Activated CD8-positive, alpha-beta memory T cell treated with anti-CD3 and anti-CD28 coated beads, Interleukin-2, amount 10 ng/mL, durations not matched to agents 7 days and 5 days (primary cell): ENCODE measurements at regions not wholly inside any gene's neighbourhood (a gene's known extent, or its start where the extent isn't known, plus 50 kb on each side); places are given as distances from the start of the nearest gene placed in this dataset.

ENCODE experiments used
- ATAC-seq: fragments of 150-1000 bp; cut with Tn5 transposase; one replicate; pipeline ENCODE4 v1.10.0; 2021; ENCODE audit warnings: moderate library complexity
- CTCF ChIA-PET: fragments of 350-600 bp; sonication (Branson Sonifier 250); formaldehyde crosslinking; loops from one replicate; lab custom pipeline; 2021; ENCODE audit warnings: antibody characterized with exemption; lab: Charles Lee
- DNase-seq: peaks from one replicate; pipeline ENCODE4 v3.0.0-alpha.2; 2020
- H3K27ac Mint-ChIP-seq: one replicate; pipeline ENCODE4 v1.8.0; 2021; ENCODE audit warnings: mild to moderate bottlenecking, mixed read lengths
- H3K27me3 Mint-ChIP-seq: one replicate; pipeline ENCODE4 v1.8.0; 2021; ENCODE audit warnings: mixed read lengths
- H3K36me3 Mint-ChIP-seq: one replicate; pipeline ENCODE4 v1.8.0; 2021; ENCODE audit warnings: mild to moderate bottlenecking, mixed read lengths
- H3K4me1 Mint-ChIP-seq: one replicate; pipeline ENCODE4 v1.8.0; 2021; ENCODE audit warnings: mixed read lengths
- H3K4me3 Mint-ChIP-seq: one replicate; pipeline ENCODE4 v1.8.0; 2021; ENCODE audit warnings: mild to moderate bottlenecking, moderate library complexity, mixed read lengths
- H3K9me3 Mint-ChIP-seq: one replicate; pipeline ENCODE4 v1.8.0; 2022; ENCODE audit warnings: low read depth, mixed read lengths

DNA sequence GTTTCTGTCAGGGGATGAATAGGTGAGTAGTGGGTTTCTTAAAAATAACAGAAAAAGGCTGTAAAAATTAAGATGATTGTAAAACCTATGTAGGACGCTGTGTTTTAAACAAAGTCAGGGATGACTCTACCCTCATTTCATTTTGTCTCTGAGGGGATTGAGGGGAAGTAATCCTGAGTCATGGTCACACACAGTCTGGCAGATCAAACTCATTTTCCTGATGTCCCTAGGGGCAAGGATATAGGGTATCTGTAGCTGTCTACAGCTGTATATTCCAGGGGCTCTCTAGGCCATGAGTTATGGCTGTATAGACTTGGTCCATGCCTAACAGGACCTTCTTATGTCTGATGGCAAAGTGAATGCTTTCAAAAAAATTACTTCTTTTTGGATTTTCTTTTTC is 421.1 kb downstream of the PDCD6IP start:
- Mint-ChIP-seq H3K27ac (no peak overlapping the region), H3K36me3 (no peaks in the 10 kb centered on the region)
- no peak for DNase-seq

GRCh38 chr3:34225821-34226366 is 427.5 kb downstream of the PDCD6IP start:
- H3K27ac Mint-ChIP-seq, result no peak overlapping the region
- H3K9me3 Mint-ChIP-seq, result no peaks in the 10 kb centered on the region
- no peak overlapping the region for H3K4me3 Mint-ChIP-seq
- ATAC-seq (no peak), DNase-seq (no peak)
- no peaks in the 10 kb centered on the region for H3K4me1 Mint-ChIP-seq
- H3K27me3 Mint-ChIP-seq, result peaks cover 5% of the 10 kb centered on the region
- H3K36me3 Mint-ChIP-seq, result no peaks in the 10 kb centered on the region
- CTCF ChIA-PET, result no interaction called here

More for the DNA sequence above, 421.1 kb downstream of the PDCD6IP start:
- Mint-ChIP-seq H3K9me3 (no peaks in the 10 kb centered on the region), H3K27me3 (peaks cover 10% of the 10 kb centered on the region), H3K4me3 (no peak overlapping the region), H3K4me1 (no peaks in the 10 kb centered on the region)
- CTCF ChIA-PET, result no interaction called here
- no peak for ATAC-seq

DNA sequence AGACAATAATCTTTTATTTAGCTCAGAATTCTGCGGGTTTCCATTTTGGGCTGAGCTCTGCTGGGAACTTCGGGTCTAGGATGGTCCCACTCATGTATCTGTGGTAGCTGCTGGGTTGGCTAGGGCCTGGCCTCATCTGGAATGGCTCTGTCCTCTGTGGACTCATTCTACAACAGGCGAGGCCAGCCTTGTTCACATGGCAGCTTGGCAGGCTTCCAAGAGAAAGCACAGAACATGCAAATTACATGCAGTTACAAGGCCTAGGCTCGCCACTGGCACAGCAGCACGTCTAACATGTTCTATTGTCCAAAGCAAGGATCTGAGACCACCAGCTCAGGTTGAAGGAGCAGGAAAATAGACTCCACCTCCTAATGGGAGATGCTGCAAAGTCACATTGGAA is 431.4 kb downstream of the PDCD6IP start:
- ATAC-seq (no peak), DNase-seq (no peak)
- no peak overlapping the region for H3K4me3 Mint-ChIP-seq
- CTCF ChIA-PET, result no interaction called here
- no peaks in the 10 kb centered on the region for H3K4me1 Mint-ChIP-seq
- no peaks in the 10 kb centered on the region for H3K9me3 Mint-ChIP-seq
- no peaks in the 10 kb centered on the region for H3K36me3 Mint-ChIP-seq
- H3K27ac Mint-ChIP-seq, result no peak overlapping the region
- H3K27me3 Mint-ChIP-seq, result no peaks in the 10 kb centered on the region

- Mint-ChIP-seq H3K4me3 (no peak overlapping the region), H3K27ac (no peak overlapping the region), H3K9me3 (no peaks in the 10 kb centered on the region), H3K27me3 (peaks cover 4% of the 10 kb centered on the region), H3K36me3 (no peaks in the 10 kb centered on the region), H3K4me1 (no peaks in the 10 kb centered on the region)
- ATAC-seq, result no peak
- no peak for DNase-seq
- CTCF ChIA-PET, result no interaction called here
Measured at GRCh38 chr3:34235096-34235495, 436.7 kb downstream of the PDCD6IP start.

DNA sequence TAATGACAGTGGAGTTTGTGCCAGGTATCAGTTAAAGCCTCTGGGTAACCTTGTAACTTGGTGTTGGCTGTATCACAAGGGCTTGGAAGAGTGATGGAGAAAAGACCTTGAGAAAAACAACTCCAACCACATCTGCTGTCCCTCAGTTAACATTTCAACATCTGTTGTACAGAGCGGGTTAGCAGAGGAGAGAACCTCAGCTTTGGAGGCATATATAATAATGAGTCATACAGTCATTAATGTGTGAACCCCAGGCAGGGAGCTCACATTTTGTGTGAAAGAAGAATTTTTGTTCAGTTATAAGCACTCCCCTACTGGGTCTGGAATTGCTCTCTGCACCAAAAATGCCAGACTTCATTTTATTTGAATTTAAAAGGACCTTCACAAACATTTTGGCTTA is 439.5 kb downstream of the PDCD6IP start:
- CTCF ChIA-PET, result no interaction called here
- H3K36me3 Mint-ChIP-seq, result no peaks in the 10 kb centered on the region
- DNase-seq (no peak), ATAC-seq (no peak)
- no peak overlapping the region for H3K4me3 Mint-ChIP-seq
- peaks cover 4% of the 10 kb centered on the region for H3K27me3 Mint-ChIP-seq
- no peaks in the 10 kb centered on the region for H3K9me3 Mint-ChIP-seq
- H3K4me1 Mint-ChIP-seq, result no peaks in the 10 kb centered on the region
- H3K27ac Mint-ChIP-seq, result no peak overlapping the region

- Mint-ChIP-seq H3K36me3 (no peaks in the 10 kb centered on the region), H3K4me1 (no peaks in the 10 kb centered on the region), H3K27me3 (peaks cover 4% of the 10 kb centered on the region), H3K9me3 (no peaks in the 10 kb centered on the region), H3K27ac (no peak overlapping the region), H3K4me3 (no peak overlapping the region)
- CTCF ChIA-PET, result no interaction called here
- ATAC-seq, result no peak
- DNase-seq, result no peak
Measured at GRCh38 chr3:34238407-34238806, 440.0 kb downstream of the PDCD6IP start.

DNA sequence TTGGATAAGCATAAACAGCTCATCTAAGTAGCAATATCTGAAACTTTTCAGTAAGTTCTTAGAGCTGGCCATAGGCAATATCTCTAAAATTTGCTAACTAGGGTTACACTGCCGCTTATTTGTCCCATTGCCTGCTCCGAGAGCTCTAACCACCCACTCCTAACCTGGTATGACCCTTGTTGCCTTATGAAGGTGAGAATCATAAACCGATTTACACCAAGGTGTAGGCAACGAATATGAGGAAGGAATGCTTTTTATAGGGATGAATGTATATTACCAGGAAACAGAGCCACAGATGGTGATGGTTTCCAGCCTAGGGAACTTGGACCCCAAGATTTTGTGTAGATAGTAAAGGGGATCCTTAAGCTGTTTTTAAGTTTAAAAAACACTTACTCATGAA is 440.9 kb downstream of the PDCD6IP start:
- DNase-seq (no peak), ATAC-seq (no peak)
- Mint-ChIP-seq H3K36me3 (no peaks in the 10 kb centered on the region), H3K9me3 (no peaks in the 10 kb centered on the region), H3K4me1 (no peaks in the 10 kb centered on the region), H3K27me3 (peaks cover 4% of the 10 kb centered on the region), H3K27ac (no peak overlapping the region), H3K4me3 (no peak overlapping the region)
- CTCF ChIA-PET, result no interaction called here

DNA sequence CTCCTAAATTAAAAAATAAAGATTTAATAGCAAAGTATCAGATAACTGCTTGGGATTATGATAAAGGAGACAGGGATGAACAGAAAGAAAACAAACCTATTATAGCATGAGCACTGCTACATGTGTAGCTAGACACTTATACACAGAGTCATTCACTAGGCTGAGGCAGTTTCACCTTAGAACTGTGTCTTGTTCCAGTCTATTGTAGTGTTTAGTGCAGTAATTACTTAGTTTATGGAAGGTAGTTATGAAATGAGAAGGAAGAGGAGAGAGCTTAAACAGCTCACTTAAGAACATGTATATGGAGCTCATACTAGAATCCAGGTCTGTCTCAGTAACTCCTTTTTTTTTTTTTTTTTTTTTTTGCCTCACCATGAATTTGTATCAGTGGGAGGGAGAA is 441.4 kb downstream of the PDCD6IP start:
- Mint-ChIP-seq H3K4me1 (no peaks in the 10 kb centered on the region), H3K27ac (no peak overlapping the region), H3K9me3 (no peaks in the 10 kb centered on the region), H3K27me3 (peaks cover 4% of the 10 kb centered on the region), H3K36me3 (no peaks in the 10 kb centered on the region), H3K4me3 (no peak overlapping the region)
- no peak for DNase-seq
- ATAC-seq, result no peak
- CTCF ChIA-PET, result no interaction called here

GRCh38 chr3:34247401-34247800 is 449.0 kb downstream of the PDCD6IP start:
- Mint-ChIP-seq H3K9me3 (no peaks in the 10 kb centered on the region), H3K27ac (no peak overlapping the region), H3K36me3 (no peaks in the 10 kb centered on the region), H3K27me3 (no peaks in the 10 kb centered on the region), H3K4me1 (peaks cover 6% of the 10 kb centered on the region), H3K4me3 (no peak overlapping the region)
- DNase-seq (no peak), ATAC-seq (no peak)
- CTCF ChIA-PET, result no interaction called here

GRCh38 chr3:34248352-34248751 is 449.9 kb downstream of the PDCD6IP start:
- peaks cover 6% of the 10 kb centered on the region for H3K4me1 Mint-ChIP-seq
- no peaks in the 10 kb centered on the region for H3K9me3 Mint-ChIP-seq
- ATAC-seq (peak; percentile 27), DNase-seq (no peak)
- no peak overlapping the region for H3K27ac Mint-ChIP-seq
- no peaks in the 10 kb centered on the region for H3K27me3 Mint-ChIP-seq
- CTCF ChIA-PET, result no interaction called here
- H3K4me3 Mint-ChIP-seq, result no peak overlapping the region
- no peaks in the 10 kb centered on the region for H3K36me3 Mint-ChIP-seq

GRCh38 chr3:34254285-34254684 is 455.9 kb downstream of the PDCD6IP start:
- DNase-seq (no peak), ATAC-seq (no peak)
- Mint-ChIP-seq H3K36me3 (no peaks in the 10 kb centered on the region), H3K9me3 (no peaks in the 10 kb centered on the region), H3K27ac (no peak overlapping the region), H3K27me3 (peaks cover 8% of the 10 kb centered on the region), H3K4me3 (no peak overlapping the region), H3K4me1 (no peaks in the 10 kb centered on the region)
- CTCF ChIA-PET, result no interaction called here

DNA sequence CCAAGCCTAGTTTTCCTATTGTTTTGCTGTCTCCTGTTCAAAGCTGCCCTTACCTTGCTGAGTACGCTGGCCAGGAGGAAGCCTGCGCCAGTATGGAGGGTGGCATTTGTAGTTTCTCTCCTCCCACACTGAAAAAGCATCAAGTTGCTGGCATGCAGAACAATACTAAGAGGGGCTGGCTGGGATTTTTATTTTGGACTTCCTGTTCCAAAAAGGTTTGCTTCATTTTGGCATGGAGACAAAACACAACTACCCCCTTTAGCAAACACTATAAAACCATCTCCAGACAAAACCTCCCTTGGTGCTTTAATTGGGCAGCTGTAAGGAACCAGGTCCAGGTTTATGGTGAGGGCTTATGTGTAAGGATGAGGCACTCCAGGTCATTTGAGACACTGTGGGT is 457.6 kb downstream of the PDCD6IP start:
- no peaks in the 10 kb centered on the region for H3K9me3 Mint-ChIP-seq
- CTCF ChIA-PET, result no interaction called here
- H3K36me3 Mint-ChIP-seq, result no peaks in the 10 kb centered on the region
- ATAC-seq (no peak), DNase-seq (no peak)
- no peak overlapping the region for H3K27ac Mint-ChIP-seq
- no peaks in the 10 kb centered on the region for H3K4me1 Mint-ChIP-seq
- H3K4me3 Mint-ChIP-seq, result no peak overlapping the region
- H3K27me3 Mint-ChIP-seq, result peaks cover 8% of the 10 kb centered on the region

DNA sequence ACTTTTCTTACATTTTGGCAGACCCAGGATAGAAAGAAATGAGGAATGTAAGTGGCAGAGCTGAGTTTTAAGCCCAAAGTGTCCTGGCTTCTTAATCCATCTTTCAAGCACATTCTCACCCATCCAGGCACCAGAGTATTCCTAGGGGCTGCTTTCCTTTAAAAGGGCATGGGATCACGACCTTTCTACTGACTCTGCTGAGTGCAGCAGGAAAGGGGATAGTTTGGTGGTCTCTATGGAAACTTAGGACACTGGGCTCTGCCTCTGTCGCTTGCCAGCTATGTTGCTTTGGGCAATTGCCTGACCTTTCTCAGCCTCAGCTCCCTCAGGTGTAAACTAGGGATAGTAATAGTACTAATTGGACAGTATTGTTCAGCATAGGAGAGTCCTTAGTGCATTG is 458.4 kb downstream of the PDCD6IP start:
- no peak for ATAC-seq
- H3K27ac Mint-ChIP-seq, result no peak overlapping the region
- no peak overlapping the region for H3K4me3 Mint-ChIP-seq
- DNase-seq, result no peak
- CTCF ChIA-PET, result interaction anchor here (0.7 kb wide), 1 partner anchor 9 kb away, joined by 3 read pairs; no protein-coding TSS in a partner anchor
- no peaks in the 10 kb centered on the region for H3K9me3 Mint-ChIP-seq
- peaks cover 8% of the 10 kb centered on the region for H3K27me3 Mint-ChIP-seq
- no peaks in the 10 kb centered on the region for H3K4me1 Mint-ChIP-seq
- H3K36me3 Mint-ChIP-seq, result no peaks in the 10 kb centered on the region

GRCh38 chr3:34258271-34258998 is 460.0 kb downstream of the PDCD6IP start:
- CTCF ChIA-PET, result no interaction called here
- ATAC-seq, result no peak
- H3K4me3 Mint-ChIP-seq, result no peak overlapping the region

More at GRCh38 chr3:34258271-34258998, 460.0 kb downstream of the PDCD6IP start:
- H3K36me3 Mint-ChIP-seq, result no peaks in the 10 kb centered on the region
- H3K9me3 Mint-ChIP-seq, result no peaks in the 10 kb centered on the region
- no peak for DNase-seq
- H3K27me3 Mint-ChIP-seq, result peaks cover 8% of the 10 kb centered on the region
- H3K4me1 Mint-ChIP-seq, result no peaks in the 10 kb centered on the region
- no peak overlapping the region for H3K27ac Mint-ChIP-seq
